Gastroesophageal sphincter (tissue), 4 donors: ENCODE measurements at regions not wholly inside any gene's neighbourhood (a gene's known extent, or its start where the extent isn't known, plus 50 kb on each side); places are given as distances from the start of the nearest gene placed in this dataset.
A peak's percentile ranks its signal among the peaks of the same experiment; 100 is the strongest.

Experiments used
- ATAC-seq: fragments of 150-250 bp; one replicate; pipeline ENCODE4 v1.9.1; 2016; ENCODE audit warnings: mild to moderate bottlenecking, moderate library complexity
- H3K27ac ChIP-seq, 4 donors: fragments of 200-600 bp; sonication (generic) in 3 of 4; 1 replicate in 3 of 4; 2 replicates in 1 of 4; pipeline ENCODE4 v1.5.1; 2016 to 2019
- H3K27me3 ChIP-seq: fragments of 200-600 bp; sonication (generic); one replicate; pipeline ENCODE4 v1.5.1; 2019
- H3K36me3 ChIP-seq, 2 donors: fragments of 200-600 bp; sonication (generic); one replicate each; pipeline ENCODE4 v1.5.1; 2019; ENCODE audit warnings: control low read depth in 1 of 2
- H3K4me1 ChIP-seq, 3 donors: fragments of 200-600 bp; sonication (generic); 1 replicate in 2 of 3; 2 replicates in 1 of 3; pipeline ENCODE4 v1.5.1; 2016 to 2019; ENCODE audit warnings: control low read depth in 2 of 3
- H3K4me3 ChIP-seq, 2 donors: fragments of 200-600 bp; sonication (generic); one replicate each; pipeline ENCODE4 v1.5.1; 2019; ENCODE audit warnings: mild to moderate bottlenecking in 1 of 2, moderate library complexity in 1 of 2
- H3K9me3 ChIP-seq, 3 donors: fragments of 200-600 bp; sonication (generic); one replicate each; pipeline ENCODE4 v1.5.1; 2017 to 2019; ENCODE audit warnings: control low read depth in 2 of 3
- EP300 ChIP-seq: sonication (generic); formaldehyde crosslinking; IDR thresholded peaks from one replicate; pipeline ENCODE4 v1.6.1; 2017; ENCODE audit warnings: antibody characterized with exemption, mild to moderate bottlenecking
- POLR2A ChIP-seq, 2 donors: fragments of 450-650 bp; IDR thresholded peaks; one replicate each; pipeline ENCODE4 v1.6.1; 2017; ENCODE audit warnings: antibody characterized with exemption in 2 of 2, mild to moderate bottlenecking in 2 of 2, moderate library complexity in 1 of 2
- POLR2AphosphoS5 ChIP-seq: sonication (generic); formaldehyde crosslinking; IDR thresholded peaks from one replicate; pipeline ENCODE4 v1.6.1; 2017; ENCODE audit warnings: antibody characterized with exemption
- WGBS, 2 donors: methylation state at CpG; one replicate each; pipeline ENCODE4 v1.1.5; 2018; ENCODE audit warnings: low coverage in 1 of 2; 5-methylcytosine and 5-hydroxymethylcytosine counted together
- TF ChIP-seq, protein P1 (sequence below), 4 experiments: fragments of 200-600 bp in 2 of 4; fragments of 450-650 bp in 2 of 4; sonication (generic) in 1 of 4; IDR thresholded peaks; one replicate each; pipeline ENCODE4 v1.5.1; 2017 to 2019; ENCODE audit warnings: antibody characterized with exemption in 4 of 4, mild to moderate bottlenecking in 2 of 4, moderate library complexity in 2 of 4

DNA sequence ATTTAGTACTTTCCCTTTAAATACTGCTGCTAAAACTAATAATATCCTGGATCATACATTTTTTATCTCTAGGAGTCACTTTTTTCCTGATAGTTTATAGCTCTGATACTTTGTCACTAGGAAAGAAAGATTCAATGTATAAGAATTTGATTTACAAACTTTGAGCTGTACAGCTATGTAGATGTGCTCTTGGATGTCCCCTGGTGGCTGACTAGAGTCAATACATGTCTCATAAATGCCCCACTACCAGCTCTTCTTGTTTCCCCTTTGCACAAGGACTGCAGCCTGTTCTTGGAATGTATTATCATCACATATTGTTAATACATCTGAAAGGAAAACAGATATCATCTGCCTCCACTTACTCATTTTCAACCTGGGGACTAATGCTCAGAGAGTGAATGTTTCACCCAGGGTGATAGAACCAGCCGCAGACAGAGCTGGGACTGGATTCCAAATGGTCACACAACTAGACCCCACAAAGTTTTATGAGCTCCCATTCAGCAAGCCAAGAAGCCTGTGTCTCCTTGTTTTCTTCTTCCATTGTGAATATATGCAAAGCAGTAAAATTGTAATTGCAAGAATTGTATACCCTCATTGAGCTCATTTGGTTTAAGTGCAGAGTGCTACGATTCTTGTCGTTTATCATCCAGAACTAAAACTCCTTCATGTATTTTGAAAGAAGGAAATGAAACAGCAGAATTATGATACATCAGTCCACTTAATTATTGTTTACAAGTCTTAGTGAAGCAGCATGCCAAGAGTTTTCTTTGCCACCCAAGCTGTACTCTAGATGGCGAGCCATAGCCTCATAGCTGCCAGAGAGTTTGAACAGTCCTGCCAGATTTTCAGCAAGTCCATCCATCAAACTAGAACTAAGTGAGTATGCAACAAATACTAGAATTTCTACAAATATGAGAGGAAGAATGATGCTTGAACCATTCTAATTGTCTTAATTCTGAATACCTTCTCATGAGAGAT is 261.6 kb upstream of the LMCD1 start:
- H3K4me3 ChIP-seq, result no peak overlapping the region
- no peak for ATAC-seq
- H3K27me3 ChIP-seq, result no peaks in the 10 kb centered on the region
- WGBS, 2 donors, result 55 to 64% methylated on average over 4 of the region's 4 CpGs
- H3K4me1 ChIP-seq, result peaks cover 0 to 34% (median 6%) of the 10 kb centered on the region in 3 donors
- no peak for TF ChIP-seq POLR2AphosphoS5
- TF ChIP-seq, protein P1, sequence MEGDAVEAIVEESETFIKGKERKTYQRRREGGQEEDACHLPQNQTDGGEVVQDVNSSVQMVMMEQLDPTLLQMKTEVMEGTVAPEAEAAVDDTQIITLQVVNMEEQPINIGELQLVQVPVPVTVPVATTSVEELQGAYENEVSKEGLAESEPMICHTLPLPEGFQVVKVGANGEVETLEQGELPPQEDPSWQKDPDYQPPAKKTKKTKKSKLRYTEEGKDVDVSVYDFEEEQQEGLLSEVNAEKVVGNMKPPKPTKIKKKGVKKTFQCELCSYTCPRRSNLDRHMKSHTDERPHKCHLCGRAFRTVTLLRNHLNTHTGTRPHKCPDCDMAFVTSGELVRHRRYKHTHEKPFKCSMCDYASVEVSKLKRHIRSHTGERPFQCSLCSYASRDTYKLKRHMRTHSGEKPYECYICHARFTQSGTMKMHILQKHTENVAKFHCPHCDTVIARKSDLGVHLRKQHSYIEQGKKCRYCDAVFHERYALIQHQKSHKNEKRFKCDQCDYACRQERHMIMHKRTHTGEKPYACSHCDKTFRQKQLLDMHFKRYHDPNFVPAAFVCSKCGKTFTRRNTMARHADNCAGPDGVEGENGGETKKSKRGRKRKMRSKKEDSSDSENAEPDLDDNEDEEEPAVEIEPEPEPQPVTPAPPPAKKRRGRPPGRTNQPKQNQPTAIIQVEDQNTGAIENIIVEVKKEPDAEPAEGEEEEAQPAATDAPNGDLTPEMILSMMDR (IDR thresholded peaks at IDR 0.05), result peak; percentile 38 to 69 (median 50)
- H3K36me3 ChIP-seq, result no peaks in the 10 kb centered on the region
- H3K9me3 ChIP-seq, result peaks cover 0 to 24% (median 0%) of the 10 kb centered on the region in 3 donors
- H3K27ac ChIP-seq, result no peak overlapping the region

DNA sequence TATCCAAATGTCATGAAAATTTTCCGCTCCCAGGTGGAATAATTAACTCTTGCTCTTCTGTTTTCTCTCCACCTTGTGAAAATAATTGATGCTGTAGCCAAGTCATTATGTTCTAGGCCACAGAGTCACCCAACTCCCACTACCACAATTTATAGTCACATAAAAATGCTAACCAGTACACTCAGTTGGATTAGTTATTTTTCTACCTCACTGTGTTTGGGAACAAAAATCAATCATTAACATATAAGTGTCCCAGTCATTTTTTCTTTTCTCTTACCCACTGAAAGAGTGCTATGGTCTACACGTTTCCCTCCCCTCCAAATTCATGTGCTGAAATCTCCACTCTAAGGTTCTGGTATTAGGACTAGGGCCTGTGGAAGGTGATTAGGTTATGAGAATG is 255.6 kb upstream of the LMCD1 start:
- no peaks in the 10 kb centered on the region for H3K4me1 ChIP-seq
- TF ChIP-seq POLR2A (IDR thresholded peaks at IDR 0.05), result no peak
- TF ChIP-seq EP300, result no peak
- TF ChIP-seq POLR2AphosphoS5, result no peak
- TF ChIP-seq, protein P1 (IDR thresholded peaks at IDR 0.05), result no peak
- no peak for ATAC-seq
- H3K9me3 ChIP-seq, result peaks cover 0 to 24% (median 0%) of the 10 kb centered on the region in 3 donors
- WGBS, 2 donors, result 38 to 55% methylated on average over 2 of the region's 2 CpGs
- H3K36me3 ChIP-seq, result no peaks in the 10 kb centered on the region
- H3K27me3 ChIP-seq, result no peaks in the 10 kb centered on the region
- no peak overlapping the region for H3K27ac ChIP-seq
- H3K4me3 ChIP-seq, result no peak overlapping the region

DNA sequence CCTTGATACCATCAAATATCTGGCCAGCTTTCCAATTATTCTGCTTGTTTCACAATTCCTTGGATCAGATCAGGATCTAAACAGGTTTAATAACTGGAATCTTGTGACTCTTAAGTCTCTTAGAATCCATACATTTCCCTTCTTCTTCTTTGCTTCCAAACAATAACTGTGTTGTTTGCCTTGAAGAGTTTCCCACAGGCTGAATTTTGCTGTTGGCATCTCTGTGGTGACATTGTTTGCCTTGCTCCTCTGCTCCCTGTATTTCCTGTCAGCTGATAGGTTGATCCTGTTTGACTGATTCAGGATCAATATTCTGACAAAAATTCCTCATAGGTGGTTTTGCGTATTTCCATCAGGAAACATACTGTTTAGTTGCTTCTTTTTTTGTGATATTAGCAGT is 248.4 kb upstream of the LMCD1 start:
- Histone ChIP-seq H3K4me3 (no peak overlapping the region), H3K9me3 (no peaks in the 10 kb centered on the region), H3K27ac (no peak overlapping the region), H3K27me3 (no peaks in the 10 kb centered on the region), H3K4me1 (peaks cover 0 to 11% (median 0%) of the 10 kb centered on the region in 3 donors), H3K36me3 (no peaks in the 10 kb centered on the region)
- ATAC-seq, result no peak
- WGBS, 2 donors, result 91 to 100% methylated on average over 1 of the region's 1 CpG
- TF ChIP-seq POLR2A (IDR thresholded peaks at IDR 0.05) (no peak), EP300 (no peak), POLR2AphosphoS5 (no peak)
- TF ChIP-seq, protein P1 (IDR thresholded peaks at IDR 0.05), result no peak

DNA sequence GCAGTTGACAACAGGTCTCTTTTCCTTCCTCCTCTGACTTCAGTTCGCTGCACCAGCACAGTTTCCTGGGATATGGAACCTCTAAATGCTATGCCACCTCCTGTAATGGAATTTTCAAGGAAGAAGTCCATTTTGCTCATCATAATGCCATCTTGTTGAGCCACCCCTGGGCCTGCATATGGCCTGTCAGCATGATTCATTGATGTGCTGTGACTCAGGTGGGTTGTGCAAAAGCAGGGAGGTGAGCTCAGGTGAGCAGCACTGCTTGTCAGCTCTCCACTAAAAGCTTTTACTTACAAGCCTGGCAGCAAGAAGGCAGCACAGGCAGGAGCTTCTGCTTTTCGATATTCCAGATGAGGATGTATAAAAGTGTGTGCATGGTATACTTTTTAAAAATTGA is 247.1 kb upstream of the LMCD1 start:
- Histone ChIP-seq H3K4me1 (peaks cover 0 to 11% (median 0%) of the 10 kb centered on the region in 3 donors), H3K9me3 (no peaks in the 10 kb centered on the region), H3K27me3 (no peaks in the 10 kb centered on the region), H3K4me3 (no peak overlapping the region), H3K36me3 (no peaks in the 10 kb centered on the region), H3K27ac (no peak overlapping the region)
- no peak for ATAC-seq
- WGBS, 2 donors, result 80 to 83% methylated on average over 1 of the region's 2 CpGs
- no peak for TF ChIP-seq POLR2AphosphoS5

DNA sequence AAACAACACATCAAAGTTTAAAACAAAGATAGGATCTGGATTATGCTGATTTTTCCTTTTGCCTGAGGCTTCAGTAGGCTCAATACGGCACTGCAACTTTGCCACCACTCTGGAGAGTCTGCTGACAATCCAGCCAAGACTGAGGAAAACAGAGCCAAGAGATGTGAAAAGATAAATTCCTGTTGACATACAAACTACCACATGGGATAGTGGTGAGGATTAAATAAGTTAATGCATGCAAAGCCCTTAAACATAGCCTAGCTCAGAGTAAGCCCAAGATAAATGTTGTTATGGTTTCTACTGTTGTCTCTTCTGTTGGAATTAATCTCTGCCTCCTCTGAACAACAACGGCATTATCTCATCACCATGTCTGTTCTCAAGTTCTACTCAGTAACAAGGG is 245.9 kb upstream of the LMCD1 start:
- H3K27me3 ChIP-seq, result no peaks in the 10 kb centered on the region
- no peak for ATAC-seq

More for the DNA sequence above, 245.9 kb upstream of the LMCD1 start:
- no peaks in the 10 kb centered on the region for H3K9me3 ChIP-seq
- WGBS, 2 donors, result 63 to 79% methylated on average over 2 of the region's 2 CpGs
- peaks cover 0 to 11% (median 0%) of the 10 kb centered on the region in 3 donors for H3K4me1 ChIP-seq
- TF ChIP-seq POLR2A (IDR thresholded peaks at IDR 0.05) (no peak), POLR2AphosphoS5 (no peak), EP300 (no peak)
- TF ChIP-seq, protein P1 (IDR thresholded peaks at IDR 0.05), result no peak
- no peak overlapping the region for H3K4me3 ChIP-seq
- no peak overlapping the region for H3K27ac ChIP-seq
- no peaks in the 10 kb centered on the region for H3K36me3 ChIP-seq
